Lower leg skin (tissue), 4 donors: ENCODE measurements at regions not wholly inside any gene's neighbourhood (a gene's known extent, or its start where the extent isn't known, plus 50 kb on each side); places are given as distances from the start of the nearest gene placed in this dataset.

Experiments
- DNase-seq, 2 donors: peaks; one replicate each; pipeline ENCODE4 v3.0.0-alpha.2; 2019; ENCODE audit warnings: low spot score in 2 of 2
- H3K4me3 ChIP-seq: fragments of 200-600 bp; sonication (generic); 2 replicates; pipeline ENCODE4 v1.5.1; 2017; ENCODE audit warnings: mild to moderate bottlenecking, low read depth; ENCODE audit not compliant: poor library complexity, severe bottlenecking
- POLR2A ChIP-seq, 2 donors: fragments of 450-650 bp; IDR thresholded peaks; one replicate each; pipeline ENCODE4 v1.6.1; 2016 to 2017; ENCODE audit warnings: antibody characterized with exemption in 2 of 2, mild to moderate bottlenecking in 1 of 2, moderate library complexity in 1 of 2
- WGBS, 2 donors: methylation state at CpG; one replicate each; pipeline ENCODE4 v1.1.5; 2018; 5-methylcytosine and 5-hydroxymethylcytosine counted together
- intact Hi-C: fragments of 100-400 bp; cut with DNase I; formaldehyde crosslinking; loops from one replicate; pipeline ENCODE4 v1.15.0; 2023; ENCODE audit warnings: low total_unique reads
- TF ChIP-seq, protein P1 (sequence below), 3 donors: fragments of 450-650 bp; IDR thresholded peaks; one replicate each; pipeline ENCODE4 v1.5.1; 2016; ENCODE audit warnings: antibody characterized with exemption in 3 of 3, mild to moderate bottlenecking in 3 of 3, moderate library complexity in 2 of 3

DNA sequence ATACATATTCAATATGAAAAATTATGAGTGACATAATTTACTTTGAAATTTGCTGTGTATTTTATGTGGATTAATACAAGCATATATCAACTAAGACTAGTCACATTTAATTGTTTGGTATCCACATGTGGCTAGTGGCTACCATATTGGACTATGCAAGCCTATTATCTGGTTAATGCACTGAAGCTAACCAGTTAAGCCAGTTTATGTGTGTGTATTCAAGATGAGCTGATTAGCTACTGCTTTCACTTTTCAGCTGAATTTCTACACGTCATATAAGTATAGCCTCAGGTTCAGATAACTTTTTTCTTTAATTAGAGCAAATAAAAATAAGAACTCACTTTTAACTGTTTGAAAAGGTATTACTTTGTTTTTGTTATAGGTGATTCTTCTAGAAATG lies 903.7 kb downstream of the TFAP2A start:
- no peak for DNase-seq
- TF ChIP-seq, protein P1, sequence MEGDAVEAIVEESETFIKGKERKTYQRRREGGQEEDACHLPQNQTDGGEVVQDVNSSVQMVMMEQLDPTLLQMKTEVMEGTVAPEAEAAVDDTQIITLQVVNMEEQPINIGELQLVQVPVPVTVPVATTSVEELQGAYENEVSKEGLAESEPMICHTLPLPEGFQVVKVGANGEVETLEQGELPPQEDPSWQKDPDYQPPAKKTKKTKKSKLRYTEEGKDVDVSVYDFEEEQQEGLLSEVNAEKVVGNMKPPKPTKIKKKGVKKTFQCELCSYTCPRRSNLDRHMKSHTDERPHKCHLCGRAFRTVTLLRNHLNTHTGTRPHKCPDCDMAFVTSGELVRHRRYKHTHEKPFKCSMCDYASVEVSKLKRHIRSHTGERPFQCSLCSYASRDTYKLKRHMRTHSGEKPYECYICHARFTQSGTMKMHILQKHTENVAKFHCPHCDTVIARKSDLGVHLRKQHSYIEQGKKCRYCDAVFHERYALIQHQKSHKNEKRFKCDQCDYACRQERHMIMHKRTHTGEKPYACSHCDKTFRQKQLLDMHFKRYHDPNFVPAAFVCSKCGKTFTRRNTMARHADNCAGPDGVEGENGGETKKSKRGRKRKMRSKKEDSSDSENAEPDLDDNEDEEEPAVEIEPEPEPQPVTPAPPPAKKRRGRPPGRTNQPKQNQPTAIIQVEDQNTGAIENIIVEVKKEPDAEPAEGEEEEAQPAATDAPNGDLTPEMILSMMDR (IDR thresholded peaks at IDR 0.05): no peak
- no peak for TF ChIP-seq POLR2A (IDR thresholded peaks at IDR 0.05)
- intact Hi-C loops: no loop called here
- WGBS, 2 donors: 47 to 49% methylated on average over 1 of the region's 1 CpG
- H3K4me3 ChIP-seq: no peak overlapping the region

DNA sequence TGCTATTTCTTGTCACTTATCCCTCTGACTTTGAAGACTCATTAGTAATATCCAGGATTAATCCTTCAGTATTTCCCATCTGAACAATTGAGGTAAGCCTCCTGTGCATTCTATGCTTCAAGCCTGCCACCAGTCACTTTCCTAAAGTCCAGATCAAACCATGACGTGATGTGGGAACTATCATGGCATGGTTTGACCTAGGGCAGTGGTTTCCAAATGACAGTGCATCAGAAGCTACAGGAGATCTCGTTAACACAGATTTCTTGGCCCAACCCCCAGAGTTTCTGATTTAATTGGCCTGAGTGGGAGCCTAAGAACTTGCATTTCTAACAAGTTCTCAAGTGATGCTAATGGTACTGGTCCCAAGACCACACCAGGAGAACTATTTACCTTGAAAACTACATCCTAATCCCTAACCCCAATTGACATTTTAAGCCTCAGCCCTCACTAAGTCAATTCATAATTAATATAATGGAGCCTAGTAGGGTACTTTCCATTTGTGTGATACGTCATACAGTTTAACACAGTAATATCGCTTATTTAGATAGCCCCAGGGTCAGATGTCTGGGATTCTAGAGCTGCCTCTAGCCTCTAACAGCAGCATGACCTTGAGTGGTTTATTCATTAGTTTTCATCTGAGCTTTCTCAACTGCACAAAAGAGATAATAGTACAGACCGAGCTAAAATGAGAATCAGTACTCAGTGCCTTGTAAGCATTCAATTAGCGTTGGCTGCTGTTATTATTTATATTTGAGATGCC lies 907.6 kb downstream of the TFAP2A start:
- TF ChIP-seq, protein P1 (IDR thresholded peaks at IDR 0.05): no peak
- TF ChIP-seq POLR2A (IDR thresholded peaks at IDR 0.05): no peak
- WGBS, 2 donors: 76 to 81% methylated on average over 6 of the region's 6 CpGs
- no peak for DNase-seq
- no peak overlapping the region for H3K4me3 ChIP-seq
- intact Hi-C loops: no loop called here

GRCh38 chr6:9504191-9504590 lies 910.7 kb downstream of the TFAP2A start:
- intact Hi-C loops: no loop called here
- WGBS, 2 donors: 35 to 55% methylated on average over 2 of the region's 2 CpGs
- TF ChIP-seq POLR2A (IDR thresholded peaks at IDR 0.05): no peak
- TF ChIP-seq, protein P1 (IDR thresholded peaks at IDR 0.05): no peak

GRCh38 chr6:9503111-9503761 lies 911.6 kb downstream of the TFAP2A start:
- intact Hi-C loops: no loop called here
- DNase-seq: no peak
- H3K4me3 ChIP-seq: no peak overlapping the region
- 35 to 42% methylated on average over 7 of the region's 7 CpGs for WGBS, 2 donors
- no peak for TF ChIP-seq POLR2A (IDR thresholded peaks at IDR 0.05)
- TF ChIP-seq, protein P1 (IDR thresholded peaks at IDR 0.05): no peak

More at GRCh38 chr6:9504191-9504590, 910.7 kb downstream of the TFAP2A start:
- no peak for DNase-seq
- H3K4me3 ChIP-seq: no peak overlapping the region

GRCh38 chr6:9499709-9500108 lies 915.2 kb downstream of the TFAP2A start:
- no peak for TF ChIP-seq POLR2A (IDR thresholded peaks at IDR 0.05)
- TF ChIP-seq, protein P1 (IDR thresholded peaks at IDR 0.05): no peak
- 67 to 72% methylated on average over 4 of the region's 4 CpGs for WGBS, 2 donors
- no peak for DNase-seq
- no peak overlapping the region for H3K4me3 ChIP-seq
- intact Hi-C loops: no loop called here
